DMS153 treated with DMSO at 0.1 percent for 48 hours (cell line): ENCODE measurements at regions not wholly inside any gene's neighbourhood (a gene's known extent, or its start where the extent isn't known, plus 50 kb on each side); places are given as distances from the start of the nearest gene placed in this dataset.
"Not testable (repeated sequence)": the region's sequence is repeated elsewhere in the genome, so short reads cannot be mapped to it uniquely, and the experiment has no call there.

Experiments used
- DNase-seq: peaks from one replicate; lab custom pipeline; 2025; ENCODE audit not compliant: unreplicated experiment; lab: John Stamatoyannopoulos, UW

GRCh38 chr4:81319657-81320056, 104.6 kb upstream of the PRKG2 start:
- DNase-seq = no peak

GRCh38 chr4:81314897-81315470, 100.0 kb upstream of the PRKG2 start:
- DNase-seq = no peak

- peak; percentile 78 for DNase-seq
These were observed 99.3 kb upstream of the PRKG2 start for GRCh38 chr4:81314196-81314896.

GRCh38 chr4:81307991-81308390, 93.0 kb upstream of the PRKG2 start:
- DNase-seq = no peak

- DNase-seq = no peak
These were observed 89.8 kb upstream of the PRKG2 start for GRCh38 chr4:81304871-81305270.

- DNase-seq = not testable (repeated sequence)
These were observed 85.3 kb upstream of the PRKG2 start for GRCh38 chr4:81300352-81300751.

- DNase-seq = no peak
These were observed 75.8 kb upstream of the PRKG2 start for GRCh38 chr4:81290813-81291212.

- DNase-seq = no peak
These were observed 72.1 kb upstream of the PRKG2 start for GRCh38 chr4:81287101-81287500.

- no peak for DNase-seq
These were observed 67.1 kb upstream of the PRKG2 start for GRCh38 chr4:81282131-81282530.

GRCh38 chr4:81274460-81274859, 59.4 kb upstream of the PRKG2 start:
- no peak for DNase-seq

GRCh38 chr4:81272671-81273070, 57.6 kb upstream of the PRKG2 start:
- no peak for DNase-seq
